GM10266 (cell line): ENCODE measurements at regions not wholly inside any gene's neighbourhood (a gene's known extent, or its start where the extent isn't known, plus 50 kb on each side); places are given as distances from the start of the nearest gene placed in this dataset.

Experiments
- DNase-seq: peaks from one replicate; pipeline ENCODE4 v3.0.0; 2012; ENCODE audit errors: extremely low spot score
- CTCF ChIP-seq: IDR thresholded peaks from 2 replicates; pipeline ENCODE4 v1.5.1; 2012; ENCODE audit warnings: mild to moderate bottlenecking, low read depth; ENCODE audit not compliant: control insufficient read depth, insufficient read depth; ENCODE audit errors: missing control alignments

GRCh38 chr1:30388386-30388785, 335.0 kb downstream of the MATN1 start:
- no peak for DNase-seq
- TF ChIP-seq CTCF = no peak

GRCh38 chr1:30386156-30386926, 337.0 kb downstream of the MATN1 start:
- TF ChIP-seq CTCF = no peak
- DNase-seq = no peak

GRCh38 chr1:30385246-30385995, 338.0 kb downstream of the MATN1 start:
- DNase-seq = no peak
- TF ChIP-seq CTCF = no peak

- no peak for TF ChIP-seq CTCF
- no peak for DNase-seq
Observed at GRCh38 chr1:30384286-30385245, 338.8 kb downstream of the MATN1 start.

- no peak for TF ChIP-seq CTCF
- DNase-seq = no peak
Observed at GRCh38 chr1:30383221-30383711, 340.1 kb downstream of the MATN1 start.

- no peak for TF ChIP-seq CTCF
- no peak for DNase-seq
Observed at GRCh38 chr1:30382496-30382895, 340.9 kb downstream of the MATN1 start.
